ENCODE measurements at regions not wholly inside any gene's neighbourhood (a gene's known extent, or its start where the extent isn't known, plus 50 kb on each side); places are given as distances from the start of the nearest gene placed in this dataset.

GRCh38 chr1:72601035-72601674, 318.8 kb upstream of the NEGR1 start:
- no peak for DNase-seq

GRCh38 chr1:72586023-72586685, 303.8 kb upstream of the NEGR1 start:
- no peak for DNase-seq

- DNase-seq, result no peak
These were observed 297.3 kb upstream of the NEGR1 start for GRCh38 chr1:72579629-72580028.

- DNase-seq, result no peak
These were observed 288.5 kb upstream of the NEGR1 start for GRCh38 chr1:72570815-72571214.

- no peak for DNase-seq
These were observed 285.8 kb upstream of the NEGR1 start for GRCh38 chr1:72568113-72568512.

- no peak for DNase-seq
These were observed 285.2 kb upstream of the NEGR1 start for GRCh38 chr1:72567521-72567920.

GRCh38 chr1:72564749-72565148, 282.4 kb upstream of the NEGR1 start:
- no peak for DNase-seq

GRCh38 chr1:72557446-72558049, 275.2 kb upstream of the NEGR1 start:
- no peak for DNase-seq

- DNase-seq, result no peak
These were observed 265.1 kb upstream of the NEGR1 start for GRCh38 chr1:72547412-72547811.

GRCh38 chr1:72540674-72541073, 258.3 kb upstream of the NEGR1 start:
- no peak for DNase-seq

GRCh38 chr1:72535470-72535869, 253.1 kb upstream of the NEGR1 start:
- no peak for DNase-seq

- no peak for DNase-seq
These were observed 248.3 kb upstream of the NEGR1 start for GRCh38 chr1:72530646-72531045.

GRCh38 chr1:72526926-72527325, 244.6 kb upstream of the NEGR1 start:
- no peak for DNase-seq

GRCh38 chr1:72524021-72524420, 241.7 kb upstream of the NEGR1 start:
- no peak for DNase-seq

- DNase-seq, result no peak
These were observed 239.3 kb upstream of the NEGR1 start for GRCh38 chr1:72521659-72522058.

- DNase-seq, result no peak
These were observed 234.5 kb upstream of the NEGR1 start for GRCh38 chr1:72516826-72517225.

- no peak for DNase-seq
These were observed 233.9 kb upstream of the NEGR1 start for GRCh38 chr1:72516264-72516663.

GRCh38 chr1:72498371-72498770, 216.0 kb upstream of the NEGR1 start:
- DNase-seq, result no peak

GRCh38 chr1:72489801-72490200, 207.5 kb upstream of the NEGR1 start:
- DNase-seq, result no peak

- DNase-seq, result no peak
These were observed 203.5 kb upstream of the NEGR1 start for GRCh38 chr1:72485801-72486200.

GRCh38 chr1:72483846-72484357, 201.6 kb upstream of the NEGR1 start:
- no peak for DNase-seq

- DNase-seq, result no peak
These were observed 200.5 kb upstream of the NEGR1 start for GRCh38 chr1:72482736-72483413.

GRCh38 chr1:72481420-72481970, 199.2 kb upstream of the NEGR1 start:
- no peak for DNase-seq

All from amniotic stem cell (primary cell).